ENCODE measurements at regions not wholly inside any gene's neighbourhood (a gene's known extent, or its start where the extent isn't known, plus 50 kb on each side); places are given as distances from the start of the nearest gene placed in this dataset.

- TF ChIP-seq EZH2 (IDR thresholded peaks at IDR 0.05; ENCODE audit: low read length) (no peak), CTCF (optimal IDR thresholded peaks at IDR 0.05 in 1 of 3, IDR thresholded peaks at IDR 0.05 in 1 of 3, conservative IDR thresholded peaks at IDR 0.05 in 1 of 3; ENCODE audit: extremely low read depth in 1 of 3, insufficient read depth in 2 of 3, low read length in 3 of 3) (no peak)
- Histone ChIP-seq H3K9ac (ENCODE audit: control insufficient read depth, extremely low read depth, insufficient read depth, low read length) (no peak overlapping the region), H3K4me3 (ENCODE audit: control insufficient read depth in 2 of 3, extremely low read depth in 1 of 3, insufficient read depth in 2 of 3, low read depth in 1 of 3, low read length in 3 of 3) (no peak overlapping the region), H3K27me3 (ENCODE audit: control insufficient read depth, extremely low read depth, insufficient read depth, low read length) (no peaks in the 10 kb centered on the region), H3K4me2 (ENCODE audit: control insufficient read depth, extremely low read depth, insufficient read depth, low read depth, low read length) (no peak overlapping the region), H3K9me1 (ENCODE audit: control insufficient read depth, extremely low read depth, insufficient read depth, low read length) (no peaks in the 10 kb centered on the region), H3K79me2 (ENCODE audit: control insufficient read depth, insufficient read depth, low read length) (no peaks in the 10 kb centered on the region), H3K9me3 (ENCODE audit: control insufficient read depth, low read depth, low read length) (no peaks in the 10 kb centered on the region), H3K27ac (ENCODE audit: control insufficient read depth, insufficient read depth, low read length) (no peak overlapping the region), H2AFZ (ENCODE audit: control insufficient read depth, low read length) (no peak overlapping the region), H3K36me3 (ENCODE audit: control insufficient read depth in 2 of 2, extremely low read depth in 1 of 2, insufficient read depth in 2 of 2, low read length in 2 of 2) (no peaks in the 10 kb centered on the region), H4K20me1 (ENCODE audit: control insufficient read depth, extremely low read depth, insufficient read depth, low read length) (no peaks in the 10 kb centered on the region), H3K4me1 (ENCODE audit: control insufficient read depth, extremely low read depth, insufficient read depth, low read length) (peaks cover 10% of the 10 kb centered on the region)
- FAIRE-seq (no peak), DNase-seq (ENCODE audit: low read depth, low spot score) (no peak)
- dilution Hi-C loops (cut with MboI; ENCODE audit: extremely low pct_ligation_motif_present, low sequenced_read_pairs) = no loop called here
Measured at GRCh38 chr15:96117270-96117669, 213.2 kb upstream of the NR2F2 start.

- no peak for DNase-seq (ENCODE audit: low read depth, low spot score)
- H3K4me2 ChIP-seq (ENCODE audit: control insufficient read depth, extremely low read depth, insufficient read depth, low read depth, low read length) = no peak overlapping the region
- no peak for TF ChIP-seq CTCF (optimal IDR thresholded peaks at IDR 0.05 in 1 of 3, IDR thresholded peaks at IDR 0.05 in 1 of 3, conservative IDR thresholded peaks at IDR 0.05 in 1 of 3; ENCODE audit: extremely low read depth in 1 of 3, insufficient read depth in 2 of 3, low read length in 3 of 3)
- no peak for TF ChIP-seq EZH2 (IDR thresholded peaks at IDR 0.05; ENCODE audit: low read length)
- H3K79me2 ChIP-seq (ENCODE audit: control insufficient read depth, insufficient read depth, low read length) = no peaks in the 10 kb centered on the region
- H3K9me3 ChIP-seq (ENCODE audit: control insufficient read depth, low read depth, low read length) = no peaks in the 10 kb centered on the region
- dilution Hi-C loops (cut with MboI; ENCODE audit: extremely low pct_ligation_motif_present, low sequenced_read_pairs) = no loop called here
- H4K20me1 ChIP-seq (ENCODE audit: control insufficient read depth, extremely low read depth, insufficient read depth, low read length) = no peaks in the 10 kb centered on the region
- no peaks in the 10 kb centered on the region for H3K36me3 ChIP-seq (ENCODE audit: control insufficient read depth in 2 of 2, extremely low read depth in 1 of 2, insufficient read depth in 2 of 2, low read length in 2 of 2)
- H3K27ac ChIP-seq (ENCODE audit: control insufficient read depth, insufficient read depth, low read length) = no peak overlapping the region
- no peak overlapping the region for H3K9ac ChIP-seq (ENCODE audit: control insufficient read depth, extremely low read depth, insufficient read depth, low read length)
- H3K27me3 ChIP-seq (ENCODE audit: control insufficient read depth, extremely low read depth, insufficient read depth, low read length) = no peaks in the 10 kb centered on the region
- no peak for FAIRE-seq
- H3K4me3 ChIP-seq (ENCODE audit: control insufficient read depth in 2 of 3, extremely low read depth in 1 of 3, insufficient read depth in 2 of 3, low read depth in 1 of 3, low read length in 3 of 3) = no peak overlapping the region
- H2AFZ ChIP-seq (ENCODE audit: control insufficient read depth, low read length) = no peak overlapping the region
- peaks cover 12% of the 10 kb centered on the region for H3K4me1 ChIP-seq (ENCODE audit: control insufficient read depth, extremely low read depth, insufficient read depth, low read length)
- no peaks in the 10 kb centered on the region for H3K9me1 ChIP-seq (ENCODE audit: control insufficient read depth, extremely low read depth, insufficient read depth, low read length)
Measured at GRCh38 chr15:96119734-96120133, 210.8 kb upstream of the NR2F2 start.

Measured in keratinocyte (primary cell).